GM21723 (cell line): ENCODE measurements at regions not wholly inside any gene's neighbourhood (a gene's known extent, or its start where the extent isn't known, plus 50 kb on each side); places are given as distances from the start of the nearest gene placed in this dataset.
"Not testable (repeated sequence)": the region's sequence is repeated elsewhere in the genome, so short reads cannot be mapped to it uniquely, and the experiment has no call there.

Experiments used
- ATAC-seq: cut with Tn5 transposase; IDR thresholded peaks from one replicate; pipeline ENCODE4 v1.9.1; 2021; ENCODE audit warnings: mild to moderate bottlenecking, moderate library complexity; ENCODE audit not compliant: unreplicated experiment

- ATAC-seq: no peak
Observed at GRCh38 chr4:188717661-188718060, 578.4 kb downstream of the TRIML1 start.

- ATAC-seq: no peak
Observed at GRCh38 chr4:188719794-188720193, 580.6 kb downstream of the TRIML1 start.

GRCh38 chr4:188722911-188723310 is 583.7 kb downstream of the TRIML1 start:
- no peak for ATAC-seq

- ATAC-seq: no peak
Observed at GRCh38 chr4:188727746-188728145, 588.5 kb downstream of the TRIML1 start.

GRCh38 chr4:188728359-188728758 is 589.1 kb downstream of the TRIML1 start:
- no peak for ATAC-seq

GRCh38 chr4:188732131-188732530 is 592.9 kb downstream of the TRIML1 start:
- ATAC-seq: no peak

GRCh38 chr4:188735082-188735481 is 595.8 kb downstream of the TRIML1 start:
- ATAC-seq: no peak

- ATAC-seq: no peak
Observed at GRCh38 chr4:188737251-188738002, 598.2 kb downstream of the TRIML1 start.

- not testable (repeated sequence) for ATAC-seq
Observed at GRCh38 chr4:188738290-188738689, 599.0 kb downstream of the TRIML1 start.

- not testable (repeated sequence) for ATAC-seq
Observed at GRCh38 chr4:188740172-188740571, 600.9 kb downstream of the TRIML1 start.

- ATAC-seq: not testable (repeated sequence)
Observed at GRCh38 chr4:188740791-188741190, 601.5 kb downstream of the TRIML1 start.

- no peak for ATAC-seq
Observed at GRCh38 chr4:188754372-188755002, 615.2 kb downstream of the TRIML1 start.

- ATAC-seq: no peak
Observed at GRCh38 chr4:188767496-188767895, 628.3 kb downstream of the TRIML1 start.

GRCh38 chr4:188778905-188779304 is 639.7 kb downstream of the TRIML1 start:
- ATAC-seq: no peak

- ATAC-seq: no peak
Observed at GRCh38 chr4:188779581-188779980, 640.3 kb downstream of the TRIML1 start.

- ATAC-seq: no peak
Observed at GRCh38 chr4:188780028-188780427, 640.8 kb downstream of the TRIML1 start.

GRCh38 chr4:188780686-188781085 is 641.4 kb downstream of the TRIML1 start:
- no peak for ATAC-seq

- no peak for ATAC-seq
Observed at GRCh38 chr4:188781655-188782054, 642.4 kb downstream of the TRIML1 start.

GRCh38 chr4:188783175-188783574 is 643.9 kb downstream of the TRIML1 start:
- ATAC-seq: no peak

- ATAC-seq: no peak
Observed at GRCh38 chr4:188783606-188784160, 644.4 kb downstream of the TRIML1 start.

GRCh38 chr4:188796600-188796999 is 657.4 kb downstream of the TRIML1 start:
- not testable (repeated sequence) for ATAC-seq

- not testable (repeated sequence) for ATAC-seq
Observed at GRCh38 chr4:188797011-188797410, 657.8 kb downstream of the TRIML1 start.
